HS-27A (cell line): ENCODE measurements at regions not wholly inside any gene's neighbourhood (a gene's known extent, or its start where the extent isn't known, plus 50 kb on each side); places are given as distances from the start of the nearest gene placed in this dataset.

Experiments used
- DNase-seq: peaks from one replicate; pipeline ENCODE4 v3.0.0-alpha.2; 2012; ENCODE audit warnings: low read depth, missing footprints

DNA sequence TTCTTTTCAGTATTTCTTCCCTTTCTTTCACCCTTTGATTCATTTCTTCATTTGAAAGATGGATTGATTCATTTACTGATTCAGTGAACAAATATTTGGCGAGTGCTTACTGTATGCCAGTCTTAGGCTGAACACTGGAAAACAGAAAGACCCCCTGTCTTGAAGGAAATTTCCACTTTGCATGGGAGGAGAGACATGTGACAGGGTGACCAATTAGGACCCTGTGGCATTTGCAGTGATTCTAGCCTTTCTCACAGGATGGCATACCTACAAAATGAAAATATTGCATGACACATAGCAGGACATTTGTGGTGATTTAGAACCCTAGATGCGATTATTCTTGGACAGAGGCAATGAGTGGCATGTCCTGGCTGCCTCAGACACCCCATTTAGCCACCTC, 407.2 kb upstream of the SGCD start:
- no peak for DNase-seq

DNA sequence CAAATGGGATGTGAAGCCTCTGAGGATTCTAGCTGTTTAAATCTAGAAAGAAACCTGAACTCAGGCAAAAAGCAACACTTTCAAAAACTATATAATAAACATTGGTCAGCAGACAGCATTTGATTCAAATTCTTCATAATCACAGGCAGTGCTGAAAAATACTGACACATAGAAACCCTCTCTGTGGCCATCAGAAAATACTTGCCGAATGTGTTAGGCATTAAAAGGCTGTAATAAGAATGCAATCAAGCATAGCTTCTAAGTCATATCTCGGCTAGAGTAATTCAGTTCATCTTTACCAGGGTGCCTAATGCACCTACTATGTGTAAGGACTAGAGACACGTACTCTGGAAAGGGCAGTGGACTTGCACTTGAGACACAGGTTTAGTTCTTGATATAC, 405.3 kb upstream of the SGCD start:
- DNase-seq, result no peak

DNA sequence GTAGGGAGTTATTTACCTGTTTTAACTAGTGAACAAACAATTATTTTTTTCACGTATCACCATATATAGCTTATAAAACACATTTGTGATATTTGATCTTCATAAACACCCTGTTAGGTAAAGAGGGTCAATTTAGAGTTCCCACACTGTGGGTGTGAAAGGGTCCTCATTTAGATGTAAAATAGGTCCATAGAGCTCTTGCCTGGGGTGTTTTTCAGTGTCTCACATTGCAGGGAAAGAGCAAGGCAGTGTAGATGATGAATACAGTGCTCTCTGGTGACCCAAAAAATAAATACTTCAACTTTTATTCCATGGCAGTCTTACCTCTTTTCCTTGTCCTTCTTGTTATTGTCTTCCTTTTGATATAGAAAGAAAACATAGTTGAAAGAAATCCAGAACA, 403.2 kb upstream of the SGCD start:
- DNase-seq, result no peak

DNA sequence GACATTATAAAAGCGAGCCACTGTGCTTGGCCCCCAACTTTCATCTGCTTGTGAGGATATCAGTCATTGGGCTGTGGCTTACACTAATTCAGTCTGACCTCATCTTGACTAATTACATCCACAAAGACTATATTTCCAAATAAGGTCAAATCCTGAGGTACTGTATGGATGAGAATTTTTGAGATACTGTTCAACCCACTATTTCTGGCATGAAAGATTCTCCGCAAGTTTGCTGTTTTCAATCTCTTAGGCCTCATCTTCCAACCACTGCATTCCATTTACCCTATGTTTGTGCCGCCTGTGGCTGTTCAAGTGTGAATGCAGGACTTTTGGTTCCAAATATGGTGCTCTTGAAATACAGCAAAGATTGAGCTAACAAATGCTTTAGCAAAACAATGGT, 400.9 kb upstream of the SGCD start:
- no peak for DNase-seq

DNA sequence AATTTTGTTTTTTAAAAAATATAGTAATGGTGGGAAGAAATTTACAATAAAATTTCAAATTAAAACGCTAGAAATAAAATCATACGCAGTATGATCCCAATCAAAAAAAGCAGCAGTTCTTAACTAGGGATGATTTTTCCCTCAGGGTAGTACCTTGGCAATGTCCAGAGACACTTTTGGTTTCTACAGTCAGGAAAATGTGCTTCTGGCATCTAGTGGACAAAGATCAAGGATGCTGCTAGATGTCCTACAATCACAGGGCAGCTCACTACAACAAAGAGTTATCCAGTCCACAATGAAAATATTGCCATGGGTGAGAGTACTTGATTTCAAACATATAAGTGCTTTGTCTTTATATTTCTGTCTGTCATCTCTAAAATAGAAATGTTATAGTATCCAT, 400.2 kb upstream of the SGCD start:
- DNase-seq, result no peak

DNA sequence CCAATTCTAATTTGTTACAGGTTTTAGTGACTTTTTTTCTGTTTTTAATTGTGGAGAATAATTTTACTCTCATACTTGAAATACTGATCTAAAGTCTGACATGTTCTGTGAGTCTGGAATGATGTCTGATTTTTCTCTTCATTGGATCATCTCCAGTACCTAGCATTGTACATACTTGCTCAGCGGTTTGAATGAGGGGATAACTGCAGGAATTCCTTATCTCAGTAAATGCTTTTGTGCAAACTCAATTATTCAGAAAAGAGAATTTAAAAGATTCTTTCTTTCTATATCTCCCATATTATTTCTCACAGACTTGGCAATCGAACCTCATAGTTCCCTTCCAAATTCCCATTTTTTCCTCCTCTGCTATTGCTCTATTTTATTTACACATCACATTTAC, 397.9 kb upstream of the SGCD start:
- no peak for DNase-seq

DNA sequence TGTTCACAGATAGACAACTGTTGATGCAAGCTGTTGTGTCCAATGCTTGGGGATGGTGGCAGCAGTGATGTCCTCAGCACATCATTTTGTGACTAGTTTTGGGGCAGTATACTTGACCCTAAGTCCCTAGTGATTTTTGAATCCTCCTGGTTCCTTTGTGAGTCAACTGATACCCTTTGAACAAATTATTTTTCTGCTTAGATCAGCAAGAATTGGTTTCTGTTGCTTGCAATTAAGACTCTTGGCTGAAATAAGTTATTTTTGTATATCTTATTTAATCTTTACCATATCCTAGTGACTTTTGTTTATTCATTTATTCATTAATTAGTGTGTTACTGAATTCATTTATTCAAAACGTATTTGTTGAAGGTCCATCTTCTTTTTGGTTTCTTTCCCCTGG, 392.0 kb upstream of the SGCD start:
- no peak for DNase-seq

DNA sequence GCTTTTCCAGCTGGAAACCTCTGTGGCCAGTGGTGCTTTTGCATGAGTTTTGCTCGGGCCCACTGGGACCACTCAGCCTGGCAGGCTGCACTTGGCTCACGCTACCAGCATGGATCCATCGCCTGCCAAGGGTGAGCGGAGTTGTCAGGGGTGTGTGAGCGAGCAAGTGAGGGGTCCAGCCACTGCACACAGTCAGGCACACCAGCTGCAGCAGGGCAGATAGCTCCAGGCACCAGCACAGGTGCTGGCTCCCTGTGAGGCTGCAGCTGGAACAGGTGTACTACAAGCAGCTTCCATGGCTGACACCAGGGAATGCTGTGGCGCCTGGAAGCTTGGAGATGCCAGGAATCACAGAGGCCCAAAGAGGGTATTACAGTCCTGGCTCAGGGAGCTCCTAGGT, 391.2 kb upstream of the SGCD start:
- no peak for DNase-seq

DNA sequence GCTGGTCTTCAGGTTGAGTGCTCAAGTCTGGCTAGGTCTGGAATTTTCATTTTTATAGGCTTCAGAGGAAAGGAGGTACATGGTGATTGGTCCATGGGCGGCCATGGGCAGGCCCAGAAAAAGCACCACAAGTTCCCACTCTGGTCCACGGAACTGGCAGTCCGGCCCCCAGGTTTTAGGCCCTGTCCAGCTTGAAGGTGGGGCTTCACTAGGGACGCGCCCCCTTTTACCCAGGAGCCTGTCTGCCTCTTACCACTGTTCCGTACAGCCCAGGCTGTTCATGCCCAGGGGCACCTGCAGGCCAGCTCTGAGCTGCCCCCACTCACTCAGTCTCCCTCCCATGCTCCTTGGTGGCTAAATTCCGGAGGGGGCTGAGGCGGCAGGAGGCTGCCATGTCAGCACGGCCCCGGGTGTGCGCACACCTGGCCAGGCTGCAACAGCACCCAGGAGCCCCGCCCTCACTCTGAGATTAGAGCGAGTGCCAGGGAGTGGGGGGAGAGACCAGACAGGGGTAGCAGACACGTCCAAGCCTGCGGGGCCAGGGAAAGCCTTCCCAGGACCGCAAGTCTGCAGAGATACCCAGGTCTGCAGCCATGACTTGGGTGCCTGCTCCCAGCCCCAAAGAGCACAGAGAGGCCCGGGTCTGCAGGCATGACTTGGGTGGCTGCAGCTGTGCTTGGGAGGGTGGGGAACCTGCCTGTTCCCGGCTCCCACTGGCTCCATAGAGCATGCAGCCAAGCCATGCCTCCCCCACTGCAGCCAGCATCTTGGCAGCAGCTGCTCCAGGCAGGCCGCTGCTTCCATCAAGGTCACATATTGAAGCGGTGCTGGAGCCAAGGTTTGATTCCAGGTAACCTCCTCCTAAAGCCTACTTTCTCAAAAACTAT, 390.2 kb upstream of the SGCD start:
- no peak for DNase-seq

DNA sequence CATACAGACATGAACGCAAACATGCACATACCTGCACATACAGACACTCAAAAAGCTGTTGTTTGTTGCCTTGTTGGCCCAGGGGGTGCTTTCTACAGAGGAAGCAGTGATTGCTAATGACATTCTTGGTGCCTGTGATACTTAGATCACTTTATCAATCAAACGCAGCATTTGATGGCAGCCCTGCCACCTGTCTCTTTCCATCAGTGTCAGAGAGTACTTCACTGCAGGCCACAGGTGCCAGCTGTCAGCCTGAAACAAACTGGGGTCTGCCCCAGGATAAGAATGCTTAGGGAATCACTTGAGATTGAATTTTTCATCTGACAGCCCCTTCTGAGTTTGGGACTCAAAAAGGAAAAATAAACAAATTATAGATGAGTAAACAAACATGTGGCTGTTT, 388.9 kb upstream of the SGCD start:
- no peak for DNase-seq

DNA sequence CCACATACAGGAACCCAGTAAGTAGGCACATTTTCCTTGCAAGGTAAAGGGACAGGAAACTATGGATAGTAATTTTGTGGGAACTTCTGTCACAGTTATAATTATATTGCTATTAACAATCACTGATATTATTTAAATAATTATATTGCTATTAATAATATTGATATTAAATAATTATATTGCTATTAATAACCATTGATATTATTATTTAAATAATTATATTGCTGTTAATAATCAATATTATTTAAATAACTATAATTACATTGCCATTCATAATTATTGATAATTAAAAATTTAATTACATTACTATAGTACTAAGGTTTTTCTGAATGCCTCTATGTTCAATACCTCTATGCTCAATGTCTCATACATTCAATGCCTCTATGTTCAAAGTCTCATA, 385.6 kb upstream of the SGCD start:
- no peak for DNase-seq

DNA sequence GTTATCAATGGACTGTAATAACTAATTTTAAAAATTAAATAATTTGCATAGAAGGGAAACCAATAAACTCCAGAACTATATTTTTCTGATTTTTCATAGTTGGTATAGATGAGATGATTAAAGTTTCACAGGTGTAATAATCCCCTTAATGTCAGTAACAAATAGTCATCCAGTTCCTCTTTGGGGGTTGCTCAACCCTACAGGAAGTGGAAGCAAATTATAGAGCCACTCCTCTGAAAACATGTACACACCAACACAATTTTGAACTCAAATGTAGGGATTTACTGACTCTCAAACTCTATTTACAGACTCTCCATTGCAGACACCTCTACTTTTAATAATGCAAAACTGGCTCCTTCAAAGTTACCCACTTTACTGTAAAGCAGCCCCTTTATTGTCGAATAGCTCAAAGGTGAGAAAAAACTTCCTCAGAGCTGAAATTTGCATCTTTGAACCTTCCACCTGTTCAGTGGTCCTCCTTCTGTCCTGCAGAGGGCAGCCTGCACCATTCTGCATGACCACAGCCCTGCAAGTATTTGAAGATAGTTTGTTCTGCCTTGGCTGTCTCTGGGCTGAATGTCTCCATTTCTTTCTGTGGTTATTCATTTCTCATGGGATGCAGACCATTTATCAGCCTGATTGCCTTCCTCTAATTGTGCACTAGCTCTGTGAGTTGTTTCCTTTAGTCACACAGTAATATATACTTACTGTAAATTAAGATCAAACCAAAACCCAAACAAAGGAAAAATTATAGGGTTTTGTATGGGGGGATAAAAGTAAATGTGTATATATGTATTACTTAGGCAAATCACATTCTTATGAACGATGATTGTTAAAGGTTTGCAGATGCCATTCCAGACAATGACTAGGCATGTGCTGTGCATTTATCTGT, 383.2 kb upstream of the SGCD start:
- DNase-seq, result no peak

DNA sequence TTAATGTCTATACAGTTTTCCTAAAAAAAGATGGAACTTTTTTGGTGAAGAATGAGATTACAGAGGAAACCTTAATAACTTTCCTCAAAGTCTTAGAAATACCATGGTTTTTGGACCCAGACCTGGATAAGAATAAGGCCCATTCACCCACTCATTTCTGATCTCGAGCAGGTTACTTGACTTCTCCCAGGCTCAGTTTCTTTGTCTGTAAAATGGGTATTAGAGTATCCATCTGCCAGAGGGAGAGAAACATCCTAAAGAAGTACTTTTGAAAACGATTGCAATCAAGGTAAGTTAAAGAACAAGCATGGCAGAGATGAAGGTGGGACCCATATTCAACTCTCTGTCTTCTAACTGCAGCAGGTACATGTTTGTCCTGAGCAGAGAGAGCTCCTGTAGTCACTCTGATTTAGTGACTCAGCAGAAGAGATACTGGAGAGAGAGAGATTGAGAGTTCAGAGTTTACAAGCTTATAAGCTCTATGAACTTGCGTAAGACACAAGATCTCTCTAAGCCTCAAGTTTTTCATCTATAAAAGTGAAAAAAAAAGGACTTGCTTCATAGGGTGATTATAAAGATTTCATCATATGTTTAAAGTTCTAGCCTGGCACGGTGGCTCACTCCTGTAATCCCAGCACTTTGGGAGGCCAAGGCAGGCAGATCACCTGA, 379.4 kb upstream of the SGCD start:
- DNase-seq, result no peak

DNA sequence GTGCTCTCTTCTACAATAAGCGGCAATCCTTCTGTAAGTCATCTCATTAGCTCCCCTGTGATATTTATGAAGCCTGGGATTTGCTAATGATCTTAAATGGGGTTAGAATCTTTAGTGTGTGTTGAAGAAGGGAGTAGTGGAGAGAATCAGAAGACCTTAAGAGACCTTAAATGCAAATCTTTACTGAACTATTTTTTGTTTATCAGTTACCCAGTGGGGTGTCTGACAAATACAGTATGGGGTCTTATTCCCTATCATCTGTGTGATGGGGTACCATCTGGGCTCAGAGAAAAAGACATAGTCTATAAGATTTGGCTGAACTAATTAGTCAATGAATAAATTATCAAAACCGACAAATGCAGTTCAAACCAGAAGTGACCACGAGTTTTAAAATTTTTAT, 378.4 kb upstream of the SGCD start:
- DNase-seq, result no peak

DNA sequence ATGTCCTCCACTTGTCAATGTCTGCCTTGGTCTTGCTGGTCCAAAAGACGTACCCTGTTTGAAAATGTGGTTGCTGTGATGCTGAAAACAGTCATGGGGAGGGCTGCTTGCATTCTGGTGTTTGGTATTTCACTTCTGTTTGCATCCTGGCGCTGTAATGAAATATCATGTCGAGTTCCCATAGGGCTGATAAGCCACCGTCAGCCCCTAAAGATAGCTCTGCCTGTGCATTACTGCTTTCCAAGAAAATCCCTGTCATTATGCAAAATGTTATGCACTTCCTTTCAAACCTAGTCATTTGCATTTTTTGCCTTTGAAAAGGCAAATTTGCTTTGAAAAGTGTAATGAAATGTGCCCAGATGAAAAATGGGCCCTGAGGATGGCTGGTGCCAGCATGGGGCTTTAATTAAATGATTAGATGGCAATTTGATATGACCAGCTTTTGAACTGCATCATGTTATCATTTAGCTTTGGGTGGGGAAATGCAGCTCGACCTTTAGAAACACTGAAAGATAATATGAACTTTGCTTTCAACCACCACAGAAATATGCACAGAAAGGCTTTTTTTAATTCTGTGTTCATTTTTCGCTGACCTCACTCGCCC, 374.4 kb upstream of the SGCD start:
- DNase-seq, result no peak

DNA sequence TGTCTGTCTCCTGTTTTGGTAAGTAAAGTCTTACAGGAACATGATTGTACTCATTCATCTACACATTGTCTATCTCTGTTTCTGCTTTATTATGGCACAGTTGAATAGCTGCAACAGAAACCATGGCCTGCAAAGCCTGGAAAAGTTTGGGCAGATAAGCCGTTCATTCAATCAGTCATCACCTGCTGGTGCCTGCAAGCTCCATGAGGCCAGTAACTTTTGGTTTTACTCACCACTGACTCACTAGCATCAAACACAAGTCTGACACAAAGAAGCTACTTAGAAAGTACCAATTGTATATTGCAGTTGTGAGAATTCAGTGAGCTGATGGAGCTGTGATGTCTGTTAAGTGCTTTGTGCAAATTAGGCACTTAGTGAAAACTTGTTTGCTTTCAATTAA, 373.6 kb upstream of the SGCD start:
- no peak for DNase-seq

DNA sequence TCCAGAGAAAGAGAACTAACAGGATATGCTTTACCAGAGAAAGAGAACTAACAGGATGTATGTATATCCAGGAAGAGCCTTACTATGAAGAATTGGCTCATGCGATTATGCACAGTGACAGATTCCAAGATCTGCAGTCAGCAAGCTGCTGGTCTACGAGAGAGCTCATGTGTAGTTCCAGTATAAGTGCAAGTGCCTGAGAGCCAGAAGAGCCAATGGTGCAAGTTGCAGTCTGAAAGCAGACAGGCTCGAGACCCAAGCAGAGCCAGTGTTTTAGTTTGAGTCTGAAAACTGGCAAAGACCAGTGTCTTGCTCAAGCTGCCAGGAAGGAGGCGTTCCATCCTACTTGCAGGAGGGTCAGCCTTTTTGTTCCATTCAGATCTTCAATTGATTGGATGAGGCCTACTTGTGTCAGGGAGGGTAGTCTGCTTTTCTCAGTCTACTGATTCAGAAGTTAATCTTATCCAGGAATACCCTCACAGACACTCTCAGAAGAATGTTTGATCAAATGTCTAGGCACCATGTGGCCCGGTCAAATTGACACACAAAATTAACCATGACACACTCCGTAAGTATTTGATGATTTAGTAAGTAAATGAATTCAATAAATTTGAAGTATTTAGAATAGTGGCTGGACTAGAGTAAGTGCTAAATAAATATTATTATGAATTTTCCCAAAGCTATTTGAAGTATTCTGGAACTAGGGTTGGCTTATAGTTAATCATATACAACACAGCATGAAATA, 372.1 kb upstream of the SGCD start:
- DNase-seq, result no peak

DNA sequence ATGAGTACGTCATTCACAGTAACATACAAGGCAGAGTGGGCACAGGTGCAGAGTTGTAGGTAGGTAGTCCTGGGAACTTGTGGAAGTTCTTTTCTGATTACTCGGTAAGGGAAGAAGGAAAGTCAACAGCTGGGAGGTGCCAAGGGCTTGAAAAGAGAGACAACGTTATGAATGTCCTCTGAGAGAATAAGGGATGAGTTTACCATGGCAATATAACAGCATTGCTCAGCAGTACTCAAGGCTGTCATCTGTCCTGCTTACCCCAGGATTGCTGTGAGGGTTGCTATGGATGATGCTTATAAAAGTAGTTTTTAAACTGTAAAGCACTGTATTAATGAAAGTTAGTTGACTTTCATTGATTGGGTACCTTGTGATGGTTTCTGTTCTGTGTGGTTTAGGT, 369.1 kb upstream of the SGCD start:
- DNase-seq, result no peak

DNA sequence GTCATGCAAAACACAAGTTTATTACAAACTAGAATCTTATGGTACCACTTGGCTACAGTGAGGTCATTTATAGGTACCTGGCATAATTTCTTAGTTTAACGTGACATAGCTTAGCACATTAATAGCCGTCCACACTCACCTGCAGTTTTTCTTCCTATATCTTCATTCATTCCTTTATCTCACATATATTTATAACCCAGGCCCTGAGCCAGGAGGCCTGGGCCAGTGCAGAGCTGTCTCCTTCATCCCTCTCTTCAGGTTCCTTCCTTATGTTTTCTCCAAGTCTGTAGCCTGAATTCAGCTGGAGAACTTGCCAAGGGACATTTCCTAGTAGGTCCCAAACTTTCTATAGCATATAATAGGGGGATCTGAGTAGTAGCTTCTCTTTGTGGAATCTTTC, 367.9 kb upstream of the SGCD start:
- DNase-seq, result no peak

DNA sequence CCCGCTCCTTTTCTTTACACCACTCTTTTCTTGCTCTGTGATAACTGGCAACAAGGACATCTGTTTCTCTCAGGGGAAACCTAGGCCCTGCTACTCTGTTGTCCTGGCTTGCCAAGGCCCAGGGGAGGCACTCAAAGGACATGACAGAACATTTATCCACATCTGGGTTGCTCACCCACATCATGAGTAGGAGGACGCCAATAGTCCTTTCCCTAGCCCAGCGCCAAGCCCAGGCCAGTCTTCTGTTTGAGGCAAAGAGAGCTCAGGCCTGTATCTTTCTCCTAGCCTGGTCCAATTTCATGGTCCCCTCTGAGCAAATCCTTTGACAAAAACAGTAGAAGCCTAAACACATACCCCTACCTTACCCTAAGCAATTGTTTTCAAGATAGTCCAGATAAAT, 366.8 kb upstream of the SGCD start:
- no peak for DNase-seq

DNA sequence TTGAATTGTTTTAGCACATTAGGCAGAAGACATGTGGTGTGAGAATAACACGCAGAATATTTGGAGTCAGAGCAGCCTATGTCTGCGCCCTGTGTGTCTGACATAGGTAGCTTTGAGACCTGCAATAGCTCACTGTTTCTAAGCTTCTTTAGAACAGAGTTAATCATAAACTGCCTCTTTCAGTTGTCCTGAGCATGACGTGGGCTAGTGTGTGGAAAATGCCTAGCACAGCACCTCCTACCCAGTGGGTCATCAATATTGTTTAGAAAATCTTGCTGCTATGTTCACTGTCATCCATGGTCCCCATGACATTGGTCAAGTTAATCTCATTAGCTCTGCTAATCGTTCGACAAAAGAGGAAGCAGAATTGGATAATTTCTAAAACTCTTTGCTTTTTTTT, 357.4 kb upstream of the SGCD start:
- no peak for DNase-seq

DNA sequence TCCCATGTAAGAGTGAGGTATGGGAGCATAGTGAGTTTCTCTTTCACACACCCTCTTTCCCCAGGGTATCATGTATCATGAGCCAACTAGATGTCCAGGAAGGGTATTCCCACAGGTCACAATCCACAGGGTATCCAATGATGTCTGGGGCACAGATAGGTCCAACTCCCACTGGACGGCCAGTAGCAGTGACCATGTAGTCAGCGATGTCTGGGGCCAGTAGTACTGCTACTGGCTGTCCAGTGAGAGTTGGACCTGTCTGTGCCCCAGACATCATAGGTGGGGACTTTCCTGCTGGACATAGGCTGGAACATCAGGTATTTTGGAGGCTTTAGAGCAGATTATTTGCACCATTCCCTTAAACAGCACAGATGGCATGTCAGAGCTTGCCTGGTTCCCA, 352.6 kb upstream of the SGCD start:
- no peak for DNase-seq
